A673 (cell line): ENCODE measurements at regions not wholly inside any gene's neighbourhood (a gene's known extent, or its start where the extent isn't known, plus 50 kb on each side); places are given as distances from the start of the nearest gene placed in this dataset.

ENCODE experiments used
- EZH2 ChIP-seq: fragments of 200-600 bp; sonication (generic); IDR thresholded peaks from 2 replicates; pipeline ENCODE4 v1.6.1; 2017; ENCODE audit warnings: borderline replicate concordance, low read depth, mild to moderate bottlenecking, mixed read lengths, antibody characterized with exemption, low read length; ENCODE audit not compliant: poor library complexity, severe bottlenecking
- TF ChIP-seq, protein P1 (sequence below): fragments of 300-800, 200-600 bp; sonication (generic); conservative IDR thresholded peaks from 2 replicates; pipeline ENCODE4 v1.5.1; 2017; ENCODE audit warnings: low read depth, mild to moderate bottlenecking, antibody characterized with exemption, low read length, moderate library complexity, mixed read lengths

DNA sequence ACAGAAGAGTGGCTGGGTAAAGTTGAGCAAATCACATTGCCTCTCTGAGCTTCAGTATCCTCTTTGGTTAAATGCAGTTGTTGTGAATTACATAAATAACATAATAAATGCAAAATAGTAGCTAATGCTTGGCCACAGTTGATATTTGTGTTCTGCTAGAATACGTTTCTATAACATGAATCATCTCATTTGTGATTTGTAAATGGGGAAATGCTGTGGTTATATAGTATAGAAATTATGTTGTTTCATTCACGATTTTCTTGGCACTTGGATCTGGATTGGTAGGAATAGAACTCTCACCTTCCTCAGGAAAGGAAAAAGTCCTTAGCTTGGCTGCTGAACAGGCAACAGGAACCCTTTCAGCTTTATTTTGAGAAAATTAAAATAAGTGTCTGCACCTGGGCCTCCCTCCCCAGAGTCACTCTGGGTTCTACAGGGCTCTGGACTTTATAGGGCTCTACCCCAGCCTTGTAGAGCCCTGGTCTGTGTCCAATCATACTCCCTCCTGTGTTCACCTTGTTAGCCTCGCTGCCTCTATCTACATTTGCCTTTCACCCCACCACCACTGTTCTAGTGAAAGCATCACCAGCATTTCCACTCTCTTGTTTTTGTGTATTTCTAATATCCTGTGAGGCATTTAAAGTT, 107.7 kb upstream of the BCAT1 start:
- TF ChIP-seq, protein P1, sequence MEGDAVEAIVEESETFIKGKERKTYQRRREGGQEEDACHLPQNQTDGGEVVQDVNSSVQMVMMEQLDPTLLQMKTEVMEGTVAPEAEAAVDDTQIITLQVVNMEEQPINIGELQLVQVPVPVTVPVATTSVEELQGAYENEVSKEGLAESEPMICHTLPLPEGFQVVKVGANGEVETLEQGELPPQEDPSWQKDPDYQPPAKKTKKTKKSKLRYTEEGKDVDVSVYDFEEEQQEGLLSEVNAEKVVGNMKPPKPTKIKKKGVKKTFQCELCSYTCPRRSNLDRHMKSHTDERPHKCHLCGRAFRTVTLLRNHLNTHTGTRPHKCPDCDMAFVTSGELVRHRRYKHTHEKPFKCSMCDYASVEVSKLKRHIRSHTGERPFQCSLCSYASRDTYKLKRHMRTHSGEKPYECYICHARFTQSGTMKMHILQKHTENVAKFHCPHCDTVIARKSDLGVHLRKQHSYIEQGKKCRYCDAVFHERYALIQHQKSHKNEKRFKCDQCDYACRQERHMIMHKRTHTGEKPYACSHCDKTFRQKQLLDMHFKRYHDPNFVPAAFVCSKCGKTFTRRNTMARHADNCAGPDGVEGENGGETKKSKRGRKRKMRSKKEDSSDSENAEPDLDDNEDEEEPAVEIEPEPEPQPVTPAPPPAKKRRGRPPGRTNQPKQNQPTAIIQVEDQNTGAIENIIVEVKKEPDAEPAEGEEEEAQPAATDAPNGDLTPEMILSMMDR: no peak
- TF ChIP-seq EZH2: no peak
